HG03045 (cell line): ENCODE measurements at regions not wholly inside any gene's neighbourhood (a gene's known extent, or its start where the extent isn't known, plus 50 kb on each side); places are given as distances from the start of the nearest gene placed in this dataset.

Experiments
- ATAC-seq: cut with Tn5 transposase; IDR thresholded peaks from one replicate; pipeline ENCODE4 v1.9.1; 2021; ENCODE audit warnings: mild to moderate bottlenecking, moderate library complexity; ENCODE audit not compliant: unreplicated experiment

GRCh38 chr11:10932976-10933375, 75.1 kb upstream of the ZBED5 start:
- no peak for ATAC-seq

- ATAC-seq: no peak
Observed at GRCh38 chr11:10931761-10932670, 74.2 kb upstream of the ZBED5 start.

- no peak for ATAC-seq
Observed at GRCh38 chr11:10930972-10931760, 73.3 kb upstream of the ZBED5 start.

GRCh38 chr11:10930224-10930971, 72.5 kb upstream of the ZBED5 start:
- no peak for ATAC-seq

- no peak for ATAC-seq
Observed at GRCh38 chr11:10927538-10927937, 69.7 kb upstream of the ZBED5 start.

GRCh38 chr11:10926801-10927211, 69.0 kb upstream of the ZBED5 start:
- ATAC-seq: no peak

GRCh38 chr11:10925149-10925926, 67.5 kb upstream of the ZBED5 start:
- no peak for ATAC-seq

- no peak for ATAC-seq
Observed at GRCh38 chr11:10923882-10924281, 66.0 kb upstream of the ZBED5 start.

- no peak for ATAC-seq
Observed at GRCh38 chr11:10922892-10923291, 65.0 kb upstream of the ZBED5 start.

- ATAC-seq: no peak
Observed at GRCh38 chr11:10920875-10921274, 63.0 kb upstream of the ZBED5 start.

GRCh38 chr11:10920205-10920604, 62.4 kb upstream of the ZBED5 start:
- ATAC-seq: no peak

- ATAC-seq: no peak
Observed at GRCh38 chr11:10918698-10919097, 60.8 kb upstream of the ZBED5 start.

- ATAC-seq: no peak
Observed at GRCh38 chr11:10918275-10918674, 60.4 kb upstream of the ZBED5 start.

GRCh38 chr11:10917802-10918201, 59.9 kb upstream of the ZBED5 start:
- ATAC-seq: no peak

GRCh38 chr11:10916665-10917064, 58.8 kb upstream of the ZBED5 start:
- no peak for ATAC-seq

GRCh38 chr11:10914050-10914449, 56.2 kb upstream of the ZBED5 start:
- no peak for ATAC-seq

GRCh38 chr11:10913075-10913474, 55.2 kb upstream of the ZBED5 start:
- no peak for ATAC-seq

- ATAC-seq: no peak
Observed at GRCh38 chr11:10911907-10912306, 54.1 kb upstream of the ZBED5 start.

- ATAC-seq: no peak
Observed at GRCh38 chr11:10909141-10909883, 51.5 kb upstream of the ZBED5 start.
